ENCODE measurements at regions not wholly inside any gene's neighbourhood (a gene's known extent, or its start where the extent isn't known, plus 50 kb on each side); places are given as distances from the start of the nearest gene placed in this dataset.

- TF ChIP-seq CTCF (IDR thresholded peaks at IDR 0.05; ENCODE audit: low read depth, low read length): no peak
- TF ChIP-seq MAX (IDR thresholded peaks at IDR 0.05; ENCODE audit: low read depth, low read length): no peak
- no peak for TF ChIP-seq POLR2A (IDR thresholded peaks at IDR 0.05; ENCODE audit: extremely low read depth, insufficient read length)
- no peak for TF ChIP-seq MYC (IDR thresholded peaks at IDR 0.05; ENCODE audit: low read depth, low read length)
Measured at GRCh38 chr1:243916160-243916559, 66.1 kb upstream of the AKT3 start.

Data from NB4 (cell line).